K562 (cell line): ENCODE measurements at regions not wholly inside any gene's neighbourhood (a gene's known extent, or its start where the extent isn't known, plus 50 kb on each side); places are given as distances from the start of the nearest gene placed in this dataset.

Experiments
- ADNP ChIP-seq: fragments of 200-800 bp; sonication (Bioruptor generic); IDR thresholded peaks from 2 replicates; pipeline ENCODE4 v1.6.1; 2016; ENCODE audit warnings: missing genetic modification characterization, missing compliant biosample characterization
- KLF13 ChIP-seq: fragments of 450-650 bp; IDR thresholded peaks from 2 replicates; pipeline ENCODE4 v1.6.1; 2016; ENCODE audit warnings: missing genetic modification characterization, low read depth, mild to moderate bottlenecking, missing compliant biosample characterization, moderate library complexity, borderline replicate concordance
- MAFK ChIP-seq: IDR thresholded peaks from 2 replicates; pipeline ENCODE4 v1.6.1; 2011; ENCODE audit warnings: low read length, improper control_type of control experiment
- NBN ChIP-seq: fragments of 450-650 bp; IDR thresholded peaks from 2 replicates; pipeline ENCODE4 v1.6.1; 2016; ENCODE audit warnings: low read depth, mild to moderate bottlenecking
- POLR2A ChIP-seq: fragments of 450-650 bp; conservative IDR thresholded peaks from 2 replicates; pipeline ENCODE4 v1.6.1; 2016
- POLR2AphosphoS5 ChIP-seq: IDR thresholded peaks from 2 replicates; pipeline ENCODE4 v1.6.1; 2011; ENCODE audit warnings: mild to moderate bottlenecking, low read depth, low read length, moderate library complexity; ENCODE audit not compliant: control insufficient read depth, insufficient read depth
- RB1 ChIP-seq: fragments of 450-650 bp; IDR thresholded peaks from 2 replicates; pipeline ENCODE4 v1.6.1; 2017; ENCODE audit warnings: low read depth, mild to moderate bottlenecking
- SPI1 ChIP-seq: IDR thresholded peaks from 2 replicates; pipeline ENCODE4 v1.6.1; 2011; ENCODE audit warnings: low read depth, low read length, control low read depth, borderline replicate concordance
- TF ChIP-seq, protein P1 (sequence below): fragments of 450-650 bp; formaldehyde crosslinking; IDR thresholded peaks from 2 replicates; pipeline ENCODE4 v1.4.0; 2022; ENCODE audit warnings: missing genetic modification characterization
- TF ChIP-seq, protein P2 (sequence below): fragments of 450-650 bp; IDR thresholded peaks from 2 replicates; pipeline ENCODE4 v1.6.1; 2016; ENCODE audit warnings: low read depth, mild to moderate bottlenecking, moderate library complexity
- TF ChIP-seq, protein P3 (sequence below): fragments of 450-650 bp; formaldehyde crosslinking; IDR thresholded peaks from 2 replicates; pipeline ENCODE4 v1.4.0; 2022; ENCODE audit warnings: mild to moderate bottlenecking, moderate library complexity
- TF ChIP-seq, protein P4 (sequence below), 3 experiments: IDR thresholded peaks in 2 of 3; conservative IDR thresholded peaks in 1 of 3; 2 replicates each; pipeline ENCODE4 v1.5.1; 2011 to 2012; ENCODE audit warnings: low read length in 3 of 3, mild to moderate bottlenecking in 3 of 3, control low read depth in 2 of 3, improper control_type of control experiment in 1 of 3, inconsistent platforms in 1 of 3, low read depth in 1 of 3, mixed read lengths in 1 of 3, moderate library complexity in 1 of 3; ENCODE audit not compliant: insufficient read depth in 2 of 3

DNA sequence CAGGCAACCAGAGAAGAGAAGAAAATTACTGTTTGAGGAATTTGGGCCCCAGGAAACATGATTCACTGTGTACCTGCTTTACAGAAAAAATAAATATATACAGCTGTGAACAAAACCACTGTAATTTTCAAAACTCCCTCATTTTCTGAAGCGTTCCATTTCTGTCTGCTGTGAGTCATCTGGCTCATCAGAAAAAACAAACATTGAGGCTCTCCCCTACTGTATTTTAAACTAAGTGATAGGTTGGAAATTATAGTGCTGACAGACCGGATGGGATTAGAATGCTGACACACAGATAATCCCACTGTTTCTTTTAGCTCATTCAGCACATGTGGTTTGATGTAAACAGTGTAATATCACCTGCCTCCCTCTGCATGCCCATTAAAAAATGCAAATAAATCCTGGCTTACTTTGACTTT is 847.0 kb downstream of the TRIML1 start:
- TF ChIP-seq, protein P1, sequence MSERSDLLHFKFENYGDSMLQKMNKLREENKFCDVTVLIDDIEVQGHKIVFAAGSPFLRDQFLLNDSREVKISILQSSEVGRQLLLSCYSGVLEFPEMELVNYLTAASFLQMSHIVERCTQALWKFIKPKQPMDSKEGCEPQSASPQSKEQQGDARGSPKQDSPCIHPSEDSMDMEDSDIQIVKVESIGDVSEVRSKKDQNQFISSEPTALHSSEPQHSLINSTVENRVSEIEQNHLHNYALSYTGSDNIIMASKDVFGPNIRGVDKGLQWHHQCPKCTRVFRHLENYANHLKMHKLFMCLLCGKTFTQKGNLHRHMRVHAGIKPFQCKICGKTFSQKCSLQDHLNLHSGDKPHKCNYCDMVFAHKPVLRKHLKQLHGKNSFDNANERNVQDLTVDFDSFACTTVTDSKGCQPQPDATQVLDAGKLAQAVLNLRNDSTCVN (CRISPR knock-in tag), result no peak
- TF ChIP-seq SPI1, result no peak
- TF ChIP-seq MAFK, result no peak
- TF ChIP-seq, protein P2, sequence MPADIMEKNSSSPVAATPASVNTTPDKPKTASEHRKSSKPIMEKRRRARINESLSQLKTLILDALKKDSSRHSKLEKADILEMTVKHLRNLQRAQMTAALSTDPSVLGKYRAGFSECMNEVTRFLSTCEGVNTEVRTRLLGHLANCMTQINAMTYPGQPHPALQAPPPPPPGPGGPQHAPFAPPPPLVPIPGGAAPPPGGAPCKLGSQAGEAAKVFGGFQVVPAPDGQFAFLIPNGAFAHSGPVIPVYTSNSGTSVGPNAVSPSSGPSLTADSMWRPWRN, result no peak
- no peak for TF ChIP-seq ADNP (tag)
- TF ChIP-seq KLF13, result no peak
- TF ChIP-seq, protein P3, sequence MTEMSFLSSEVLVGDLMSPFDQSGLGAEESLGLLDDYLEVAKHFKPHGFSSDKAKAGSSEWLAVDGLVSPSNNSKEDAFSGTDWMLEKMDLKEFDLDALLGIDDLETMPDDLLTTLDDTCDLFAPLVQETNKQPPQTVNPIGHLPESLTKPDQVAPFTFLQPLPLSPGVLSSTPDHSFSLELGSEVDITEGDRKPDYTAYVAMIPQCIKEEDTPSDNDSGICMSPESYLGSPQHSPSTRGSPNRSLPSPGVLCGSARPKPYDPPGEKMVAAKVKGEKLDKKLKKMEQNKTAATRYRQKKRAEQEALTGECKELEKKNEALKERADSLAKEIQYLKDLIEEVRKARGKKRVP, result no peak
- TF ChIP-seq, protein P4, sequence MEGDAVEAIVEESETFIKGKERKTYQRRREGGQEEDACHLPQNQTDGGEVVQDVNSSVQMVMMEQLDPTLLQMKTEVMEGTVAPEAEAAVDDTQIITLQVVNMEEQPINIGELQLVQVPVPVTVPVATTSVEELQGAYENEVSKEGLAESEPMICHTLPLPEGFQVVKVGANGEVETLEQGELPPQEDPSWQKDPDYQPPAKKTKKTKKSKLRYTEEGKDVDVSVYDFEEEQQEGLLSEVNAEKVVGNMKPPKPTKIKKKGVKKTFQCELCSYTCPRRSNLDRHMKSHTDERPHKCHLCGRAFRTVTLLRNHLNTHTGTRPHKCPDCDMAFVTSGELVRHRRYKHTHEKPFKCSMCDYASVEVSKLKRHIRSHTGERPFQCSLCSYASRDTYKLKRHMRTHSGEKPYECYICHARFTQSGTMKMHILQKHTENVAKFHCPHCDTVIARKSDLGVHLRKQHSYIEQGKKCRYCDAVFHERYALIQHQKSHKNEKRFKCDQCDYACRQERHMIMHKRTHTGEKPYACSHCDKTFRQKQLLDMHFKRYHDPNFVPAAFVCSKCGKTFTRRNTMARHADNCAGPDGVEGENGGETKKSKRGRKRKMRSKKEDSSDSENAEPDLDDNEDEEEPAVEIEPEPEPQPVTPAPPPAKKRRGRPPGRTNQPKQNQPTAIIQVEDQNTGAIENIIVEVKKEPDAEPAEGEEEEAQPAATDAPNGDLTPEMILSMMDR (IDR thresholded peaks at IDR 0.05 in 2 of 3, conservative IDR thresholded peaks at IDR 0.05 in 1 of 3; ENCODE audit: insufficient read depth in 2 of 3, low read depth in 1 of 3, low read length in 3 of 3), result no peak
- TF ChIP-seq RB1, result no peak
- no peak for TF ChIP-seq POLR2AphosphoS5
- TF ChIP-seq POLR2A, result no peak
- TF ChIP-seq NBN, result no peak
